Central memory CD4-positive, alpha-beta T cell (primary cell): ENCODE measurements at regions not wholly inside any gene's neighbourhood (a gene's known extent, or its start where the extent isn't known, plus 50 kb on each side); places are given as distances from the start of the nearest gene placed in this dataset.
"Not testable (repeated sequence)": the region's sequence is repeated elsewhere in the genome, so short reads cannot be mapped to it uniquely, and the experiment has no call there.

Source experiments
- DNase-seq: peaks from one replicate; pipeline ENCODE4 v3.0.0; 2022

GRCh38 chr2:239723486-239724193 is 301.5 kb downstream of the NDUFA10 start:
- DNase-seq: no peak

GRCh38 chr2:239722760-239723470 is 302.2 kb downstream of the NDUFA10 start:
- no peak for DNase-seq

- DNase-seq: no peak
Observed at GRCh38 chr2:239721991-239722759, 303.0 kb downstream of the NDUFA10 start.

GRCh38 chr2:239721531-239721930 is 303.6 kb downstream of the NDUFA10 start:
- DNase-seq: no peak

GRCh38 chr2:239720361-239721360 is 304.5 kb downstream of the NDUFA10 start:
- DNase-seq: no peak

GRCh38 chr2:239719791-239720360 is 305.3 kb downstream of the NDUFA10 start:
- DNase-seq: no peak

GRCh38 chr2:239718991-239719390 is 306.2 kb downstream of the NDUFA10 start:
- DNase-seq: not testable (repeated sequence)

GRCh38 chr2:239717706-239718105 is 307.4 kb downstream of the NDUFA10 start:
- DNase-seq: no peak

- no peak for DNase-seq
Observed at GRCh38 chr2:239717319-239717675, 307.8 kb downstream of the NDUFA10 start.

GRCh38 chr2:239716536-239717318 is 308.4 kb downstream of the NDUFA10 start:
- DNase-seq: no peak

GRCh38 chr2:239716009-239716408 is 309.1 kb downstream of the NDUFA10 start:
- no peak for DNase-seq

- no peak for DNase-seq
Observed at GRCh38 chr2:239715606-239716005, 309.5 kb downstream of the NDUFA10 start.

- DNase-seq: no peak
Observed at GRCh38 chr2:239715202-239715601, 309.9 kb downstream of the NDUFA10 start.

GRCh38 chr2:239714116-239714515 is 311.0 kb downstream of the NDUFA10 start:
- no peak for DNase-seq

GRCh38 chr2:239712755-239713154 is 311.9 kb upstream of the HDAC4 start:
- no peak for DNase-seq

- DNase-seq: no peak
Observed at GRCh38 chr2:239711911-239712570, 311.2 kb upstream of the HDAC4 start.

- no peak for DNase-seq
Observed at GRCh38 chr2:239710953-239711861, 310.4 kb upstream of the HDAC4 start.

GRCh38 chr2:239706367-239706766 is 305.5 kb upstream of the HDAC4 start:
- DNase-seq: no peak

GRCh38 chr2:239704737-239705136 is 303.9 kb upstream of the HDAC4 start:
- DNase-seq: no peak

- no peak for DNase-seq
Observed at GRCh38 chr2:239703834-239704233, 303.0 kb upstream of the HDAC4 start.
